Cerebellar cortex (tissue), 1 donor: ENCODE measurements at regions not wholly inside any gene's neighbourhood (a gene's known extent, or its start where the extent isn't known, plus 50 kb on each side); places are given as distances from the start of the nearest gene placed in this dataset.

Source experiments
- DNase-seq: peaks from one replicate; pipeline ENCODE4 v3.0.0-alpha.2; 2015; ENCODE audit warnings: low spot score

DNA sequence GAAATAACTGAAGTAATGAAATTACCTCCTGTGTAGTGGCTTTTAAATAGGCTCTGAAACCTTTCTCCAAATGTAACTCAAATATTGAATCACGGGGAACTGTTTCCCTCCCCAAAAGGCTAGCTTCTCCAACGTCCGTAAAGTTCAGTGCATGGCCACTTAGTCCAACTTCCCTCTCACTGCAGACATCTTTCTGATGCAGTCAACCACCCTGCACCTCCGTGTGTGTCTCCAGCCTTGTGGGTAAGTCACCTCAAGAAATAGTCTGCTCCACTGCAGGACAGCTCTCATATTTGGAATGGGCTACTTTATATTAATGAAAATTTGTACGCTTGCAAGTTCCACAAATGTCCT lies 152.5 kb upstream of the CYRIA start:
- no peak for DNase-seq

DNA sequence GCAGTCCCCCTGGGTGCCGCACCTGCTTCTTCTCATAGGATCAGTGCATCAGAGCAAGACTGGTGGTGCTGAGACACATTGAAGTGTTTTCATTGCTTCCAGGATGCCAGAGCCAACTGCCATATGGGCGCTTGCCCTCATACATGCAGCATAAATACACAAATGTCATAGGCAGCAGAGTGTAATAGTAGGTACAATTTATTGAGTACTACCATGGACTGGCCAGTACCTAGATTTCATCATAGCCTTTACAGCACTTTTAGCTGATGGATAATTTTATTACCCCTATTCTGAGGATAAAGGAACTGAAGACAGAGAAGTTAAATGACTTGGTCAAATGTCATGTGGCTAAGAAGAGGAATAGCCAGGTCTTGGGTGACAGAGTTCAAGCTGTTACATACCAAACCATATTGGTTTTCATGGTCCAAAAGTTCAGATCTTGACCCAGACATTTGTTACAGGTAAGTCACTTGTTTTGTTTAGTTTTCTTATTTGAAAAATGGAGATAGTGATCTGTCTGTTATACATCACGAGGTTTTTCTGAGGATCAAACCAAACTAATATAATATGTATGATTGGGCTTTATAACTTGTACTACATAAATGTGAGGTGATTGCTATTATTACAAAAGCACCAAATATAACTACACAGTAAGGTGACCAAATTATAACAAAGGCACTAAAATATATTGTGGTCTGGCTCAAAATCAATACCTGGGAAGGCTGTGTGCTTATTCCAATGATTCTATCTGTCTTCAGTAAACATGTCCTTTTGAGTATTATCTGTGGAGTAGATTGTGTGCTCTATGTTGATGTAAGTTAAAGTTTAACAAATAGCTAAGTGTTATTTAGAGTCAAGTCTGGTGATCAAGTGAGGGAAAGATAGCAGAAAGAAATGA lies 151.9 kb upstream of the CYRIA start:
- DNase-seq: peak; percentile 50

DNA sequence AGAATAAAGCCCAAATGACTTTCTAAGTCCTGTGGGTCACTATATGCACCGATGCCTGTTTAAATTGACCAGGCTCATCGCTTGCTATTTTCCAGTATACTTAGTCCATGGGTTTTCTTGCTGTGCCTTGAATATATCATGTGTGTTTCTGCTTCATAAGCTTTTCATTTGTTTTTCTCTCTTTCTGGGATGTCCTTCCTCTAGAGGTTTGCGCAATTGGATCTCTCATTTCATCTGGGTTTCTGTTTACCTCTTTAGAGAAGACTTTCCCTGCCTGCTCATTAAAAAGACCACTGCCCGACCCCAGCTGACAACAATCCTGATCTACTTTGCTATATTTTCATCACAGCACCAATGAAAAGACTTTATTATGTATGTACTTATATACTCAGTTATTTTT lies 150.9 kb upstream of the CYRIA start:
- no peak for DNase-seq

DNA sequence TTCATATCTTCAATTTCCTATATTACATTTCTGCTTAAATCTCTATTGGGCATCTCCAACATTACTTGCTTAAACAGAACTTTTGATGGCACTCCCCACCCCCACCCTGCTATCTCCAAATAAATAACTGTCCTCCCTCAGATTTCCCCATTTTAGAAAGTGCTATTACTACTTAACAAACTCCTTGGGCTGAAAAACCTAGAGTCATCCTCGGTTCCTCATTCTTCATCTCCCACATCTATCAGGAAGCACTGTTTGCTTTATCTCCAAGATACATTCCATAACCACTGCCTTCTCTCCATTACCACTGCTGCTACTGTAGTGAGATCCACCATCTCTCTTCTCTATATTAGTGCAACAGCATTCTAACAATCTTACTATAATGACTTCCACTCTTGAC lies 150.4 kb upstream of the CYRIA start:
- DNase-seq: no peak

DNA sequence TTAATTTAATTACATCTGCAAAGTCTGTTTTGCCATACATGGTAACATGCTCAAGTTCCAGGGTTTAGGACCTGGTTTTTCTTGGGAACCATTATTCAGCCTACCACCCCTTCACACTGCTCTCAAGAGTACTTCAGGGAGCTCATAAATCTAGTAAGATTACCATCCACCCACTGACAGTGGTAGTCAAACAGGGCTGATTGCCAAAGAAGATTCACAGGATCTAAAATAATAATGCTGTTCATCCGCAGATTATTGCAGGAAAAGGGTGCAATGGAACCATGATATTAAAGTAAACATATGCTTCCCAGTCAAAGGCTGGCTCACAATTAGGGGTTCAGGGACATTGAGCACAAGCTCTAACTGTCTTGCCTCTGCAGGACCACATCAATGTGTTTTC lies 148.0 kb upstream of the CYRIA start:
- no peak for DNase-seq

DNA sequence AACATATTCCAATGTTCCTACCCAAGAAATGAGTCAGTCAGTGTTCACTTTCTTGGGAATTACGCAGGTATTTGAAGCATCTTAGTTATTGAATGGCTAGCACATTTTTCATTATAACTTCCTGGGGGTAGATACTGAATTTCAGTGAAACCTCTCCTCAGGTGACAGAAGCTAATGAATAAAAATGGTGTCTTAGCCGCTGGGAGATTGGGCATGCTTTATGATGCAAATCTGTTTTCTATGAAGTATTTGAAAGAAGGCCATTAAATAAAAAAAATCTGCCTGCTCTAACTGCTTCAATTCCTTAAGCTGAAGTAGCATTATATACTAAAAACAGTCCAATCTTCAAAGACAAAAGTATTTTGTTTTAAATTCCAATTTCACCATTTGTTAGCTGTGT lies 132.8 kb upstream of the CYRIA start:
- no peak for DNase-seq

DNA sequence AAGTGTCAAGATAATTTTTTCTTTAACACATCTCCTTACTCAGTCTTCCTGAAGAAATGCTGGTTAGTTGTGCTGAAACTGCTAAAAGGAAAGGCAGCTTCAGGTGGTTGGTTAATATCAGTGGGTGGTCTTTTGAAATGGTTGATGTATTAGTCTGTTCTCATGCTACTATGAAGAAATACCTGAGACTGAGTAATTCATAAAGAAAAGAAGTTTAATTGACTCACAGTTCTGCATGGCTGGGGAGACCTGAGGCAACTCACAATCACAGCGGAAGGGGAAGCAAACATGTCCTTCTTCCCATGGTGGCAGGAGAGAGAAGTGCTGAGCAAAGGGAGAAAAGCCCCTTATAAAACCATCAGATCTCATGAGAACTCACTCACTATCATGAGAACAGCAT lies 125.9 kb upstream of the CYRIA start:
- no peak for DNase-seq

DNA sequence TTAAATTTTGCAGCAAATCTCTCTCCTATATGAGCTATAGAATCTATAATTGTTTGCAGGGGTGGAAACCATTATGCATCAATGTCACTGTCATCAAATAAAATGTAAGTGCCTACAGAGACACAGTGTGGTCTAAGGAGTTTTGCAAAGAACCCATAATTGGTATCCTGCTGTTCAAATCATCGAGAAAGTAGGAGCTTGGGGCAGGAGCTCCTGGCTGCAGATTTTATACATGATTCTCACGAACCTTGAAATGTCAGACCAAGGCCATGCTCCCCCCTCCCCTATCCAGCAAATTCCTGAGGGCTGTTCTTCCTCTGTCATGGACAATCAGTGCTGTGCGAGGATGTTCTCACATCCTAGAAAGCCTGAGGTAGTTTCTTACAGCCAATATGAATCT lies 119.5 kb upstream of the CYRIA start:
- DNase-seq: no peak

DNA sequence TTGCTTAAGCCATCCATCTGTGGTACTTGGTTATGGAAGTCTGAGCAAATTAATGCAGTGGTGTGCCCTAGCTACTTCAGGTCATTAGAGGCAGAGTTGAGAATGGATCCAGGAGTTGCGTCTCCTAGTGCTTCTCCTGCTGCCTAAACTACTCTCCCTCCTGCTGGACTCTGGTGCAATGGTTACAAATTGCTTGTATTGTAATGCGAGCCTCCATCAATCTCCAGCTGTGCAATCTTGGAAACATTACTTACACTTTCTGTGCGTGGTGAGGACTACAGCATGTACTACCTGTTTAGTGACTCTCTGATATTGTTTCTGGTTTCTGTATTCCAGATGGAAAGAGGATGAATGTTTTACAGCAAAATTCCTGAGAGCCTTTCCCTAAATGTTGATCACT lies 119.0 kb upstream of the CYRIA start:
- no peak for DNase-seq

DNA sequence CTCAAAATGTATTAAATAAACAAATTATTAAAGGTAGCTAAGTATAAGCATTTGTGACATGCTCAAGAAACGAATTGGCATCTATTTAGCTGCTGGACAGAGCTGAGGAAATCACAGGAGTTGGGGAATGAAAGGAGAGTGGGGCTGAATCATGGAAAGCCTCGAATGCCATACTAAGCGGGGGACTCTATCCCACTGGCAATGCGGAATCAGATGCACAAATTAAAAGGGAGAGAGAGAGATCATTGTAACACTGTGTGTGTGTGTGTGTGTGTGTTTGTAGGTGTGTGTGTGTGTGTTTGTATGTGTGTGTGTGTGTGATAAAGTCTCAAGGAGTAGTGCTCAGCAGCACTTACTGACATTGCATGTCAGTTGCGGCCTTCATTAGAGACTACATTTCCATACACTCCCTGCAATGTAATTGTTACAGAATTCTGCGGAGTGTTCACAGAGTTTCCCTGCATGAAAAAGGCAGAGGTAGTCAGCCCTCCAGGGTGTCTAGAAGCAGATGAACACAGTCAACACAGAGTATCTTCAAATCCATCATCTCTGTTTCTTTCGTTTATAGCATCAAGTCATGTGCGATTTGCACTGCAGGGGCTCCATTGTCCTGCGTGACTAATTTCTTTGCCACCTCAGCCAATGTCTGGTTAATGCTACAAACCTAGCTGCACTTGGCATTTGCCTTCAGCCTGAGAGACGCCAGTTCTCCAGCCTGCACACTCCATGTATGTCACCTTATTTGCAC lies 111.7 kb upstream of the CYRIA start:
- peak; percentile 9 for DNase-seq

DNA sequence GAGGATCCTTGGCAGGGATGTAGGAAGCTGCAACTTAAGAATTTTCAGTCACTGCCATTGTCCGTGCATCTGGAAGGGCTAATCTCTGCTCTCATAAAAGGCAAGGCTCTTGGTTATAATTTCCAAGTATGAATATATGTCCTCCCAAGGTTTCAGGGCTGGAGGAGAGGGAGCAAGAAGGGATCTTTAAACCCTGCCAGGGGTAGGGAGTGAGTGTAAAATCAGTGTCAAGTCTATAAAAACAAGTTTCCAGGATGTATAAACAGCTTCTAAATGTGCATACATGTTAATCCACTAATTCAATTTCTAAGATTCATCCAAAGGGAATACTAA lies 110.2 kb upstream of the CYRIA start:
- DNase-seq: no peak

DNA sequence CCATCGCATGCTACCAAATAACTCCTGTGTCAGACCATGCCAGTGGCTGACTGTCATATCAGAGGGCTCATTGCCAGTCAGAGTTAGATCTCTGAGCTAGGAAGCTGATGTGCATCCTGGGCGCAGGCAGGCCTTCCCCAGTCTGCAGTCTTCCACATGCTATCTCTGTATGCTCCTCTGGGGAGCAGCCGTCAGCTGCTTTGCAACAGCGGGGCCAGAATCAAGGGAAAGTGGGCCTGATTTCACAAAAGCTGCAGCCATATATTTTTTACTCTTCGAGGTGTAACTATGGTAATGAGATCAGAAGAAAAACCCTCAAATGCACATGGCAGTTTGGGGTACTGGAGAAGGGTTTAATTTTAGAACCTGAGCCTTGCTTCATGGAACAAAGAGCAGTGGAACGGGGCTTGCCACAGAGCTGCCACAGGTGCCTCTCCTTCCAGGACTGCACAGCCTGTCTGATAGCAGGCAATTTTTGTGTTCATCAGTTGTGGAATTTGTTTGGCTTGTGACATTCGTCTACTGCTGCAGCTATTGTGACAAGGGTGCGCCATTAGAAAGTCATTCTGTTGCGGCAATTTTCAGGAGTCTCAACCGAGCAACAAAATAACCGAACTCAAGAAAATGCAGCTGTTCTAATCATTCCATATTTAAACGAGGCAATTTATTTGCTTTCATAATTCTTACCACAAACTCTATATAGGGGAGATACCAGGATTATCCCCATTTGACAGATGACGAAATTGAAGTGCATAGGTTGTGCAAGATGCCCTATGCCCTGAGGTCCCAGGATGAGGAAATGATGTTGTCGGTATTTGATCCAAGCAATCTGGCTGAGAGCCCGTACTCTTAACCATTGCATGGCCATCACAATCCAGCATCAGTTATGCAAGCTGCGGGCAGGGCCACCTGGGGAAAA lies 109.6 kb upstream of the CYRIA start:
- peak; percentile 49 for DNase-seq

DNA sequence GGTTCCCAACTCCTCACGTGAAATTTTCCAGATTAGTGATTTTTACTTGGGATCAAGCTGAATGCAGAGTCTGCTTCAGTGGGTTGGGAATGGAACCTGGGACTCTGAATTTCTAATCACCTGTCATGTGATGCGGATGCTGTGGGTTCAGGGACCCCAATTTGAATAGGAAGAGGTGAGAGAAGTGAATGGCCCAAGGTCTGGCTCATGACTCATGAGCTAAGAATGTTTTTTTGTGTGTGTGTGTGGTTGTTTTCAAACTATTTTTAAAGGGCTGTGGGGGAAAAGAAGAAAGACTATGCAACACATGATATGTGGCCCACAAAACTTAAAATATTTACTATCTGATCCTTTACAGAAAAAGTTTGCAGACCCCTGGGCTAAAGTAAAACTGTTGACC lies 108.5 kb upstream of the CYRIA start:
- DNase-seq: no peak

DNA sequence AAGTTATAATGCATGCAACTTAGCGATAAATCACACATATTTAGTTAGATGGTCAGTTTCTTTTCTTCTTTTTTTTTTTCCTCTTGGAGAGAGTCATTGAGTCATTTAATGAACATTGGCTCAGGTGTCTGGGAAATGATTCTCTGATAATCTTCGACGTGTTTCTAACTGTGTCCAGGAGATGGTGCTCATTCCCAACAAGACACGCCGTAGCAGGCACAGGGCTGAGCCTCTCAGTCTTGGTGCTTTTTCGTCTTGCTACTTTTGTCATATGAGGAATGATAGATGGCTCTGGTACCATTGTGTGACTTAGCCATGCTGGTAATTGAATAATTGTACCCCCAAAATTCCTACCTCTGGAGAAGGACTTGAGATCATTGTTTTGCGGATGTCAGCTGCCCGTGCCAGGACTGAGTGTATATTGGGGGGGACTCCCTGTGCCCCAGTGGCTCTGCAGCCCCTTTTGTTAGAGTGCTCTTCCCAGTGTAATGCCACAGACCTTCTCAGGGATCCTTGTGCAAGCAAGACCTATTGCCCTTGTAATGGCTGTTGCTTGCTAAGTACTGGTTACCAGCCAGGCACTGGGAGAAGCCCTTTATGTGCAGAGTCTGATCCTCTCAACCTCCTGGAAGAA lies 107.6 kb upstream of the CYRIA start:
- peak; percentile 72 for DNase-seq

DNA sequence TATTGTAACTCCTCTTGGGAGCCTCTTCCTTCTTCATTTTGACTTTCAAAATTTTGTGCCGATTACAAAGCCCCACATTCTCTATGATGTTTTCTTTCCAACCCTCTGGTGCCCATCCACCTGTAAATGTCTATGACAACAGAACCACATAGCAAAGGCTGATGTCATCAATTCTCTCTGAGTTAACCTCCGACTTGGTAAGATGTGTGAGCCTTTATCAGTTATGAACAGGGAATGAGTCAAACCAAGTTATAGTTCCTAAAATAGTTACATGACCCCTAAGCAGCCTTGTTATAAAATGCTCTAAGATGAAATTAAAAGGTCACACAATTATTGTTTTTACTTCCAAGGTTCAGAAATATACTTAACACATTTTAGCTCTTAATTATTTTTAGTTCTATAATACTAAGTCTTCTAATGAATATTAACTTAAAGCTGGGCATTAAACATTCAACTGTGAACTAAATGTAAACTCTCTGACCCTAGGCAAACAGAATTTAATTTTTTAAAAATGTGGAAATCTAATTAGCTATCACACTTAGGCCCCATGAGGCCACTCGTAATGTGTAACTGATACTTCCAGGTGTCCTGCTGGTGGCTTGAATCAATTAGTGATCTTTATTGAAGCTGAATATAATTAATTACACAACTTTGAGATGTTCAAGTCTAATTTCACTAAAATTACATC lies 102.3 kb upstream of the CYRIA start:
- no peak for DNase-seq

DNA sequence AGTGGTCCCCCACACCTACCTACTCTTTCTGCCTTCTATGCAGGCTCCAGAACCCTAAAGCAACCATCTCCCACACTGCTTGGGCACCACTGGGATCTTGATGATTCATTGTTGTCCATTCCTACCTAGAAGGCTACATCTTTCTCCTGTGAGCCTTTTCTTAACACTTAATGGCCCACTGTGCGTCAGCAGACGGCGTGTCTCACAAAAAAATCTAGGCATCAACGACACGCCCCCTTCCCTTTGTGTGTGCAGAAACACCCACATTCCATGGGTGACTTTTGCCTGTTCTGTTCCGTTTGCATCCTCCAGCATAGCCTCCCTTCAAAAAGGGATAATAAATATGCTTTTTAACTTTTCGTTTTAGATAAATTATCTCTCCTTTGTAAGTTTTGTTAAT lies 99.7 kb upstream of the CYRIA start:
- no peak for DNase-seq

DNA sequence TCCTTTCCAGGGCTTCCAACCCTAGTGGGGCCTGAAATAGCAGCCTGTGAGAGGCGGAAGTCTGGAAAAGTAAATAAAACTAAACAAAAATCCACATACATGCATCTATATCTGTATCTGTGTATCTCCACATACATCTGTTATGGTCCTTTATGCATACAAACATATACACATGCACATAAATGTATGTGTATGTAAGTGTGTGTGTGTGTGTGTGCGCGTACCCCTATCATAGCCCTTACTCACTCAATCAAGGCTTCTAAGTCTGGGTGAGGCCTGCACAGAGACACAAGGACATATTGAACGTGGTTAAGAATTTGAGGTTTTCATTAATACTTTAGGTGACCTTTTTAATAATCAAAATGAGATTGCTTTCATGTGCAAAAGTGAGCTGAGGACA lies 98.9 kb upstream of the CYRIA start:
- no peak for DNase-seq

DNA sequence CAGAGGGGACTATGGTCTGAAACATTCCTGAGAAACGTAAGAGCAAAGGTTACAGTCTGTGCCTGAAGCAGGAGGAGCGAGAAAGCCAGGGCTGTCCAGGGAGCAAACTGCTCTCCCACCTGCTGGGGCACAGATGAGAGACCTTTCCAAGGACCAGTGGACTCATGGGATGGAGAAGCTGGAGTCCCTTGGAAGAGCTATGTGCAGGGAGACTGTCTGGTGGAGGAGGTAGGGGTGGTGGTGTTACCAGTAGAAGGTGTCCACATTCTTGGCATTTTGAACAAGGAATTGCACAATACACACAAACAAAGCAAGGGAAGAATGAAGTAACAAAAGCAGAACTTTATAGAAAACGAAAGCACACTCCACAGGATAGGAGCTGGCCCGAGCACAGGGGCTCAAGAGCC lies 97.9 kb upstream of the CYRIA start:
- DNase-seq: no peak

DNA sequence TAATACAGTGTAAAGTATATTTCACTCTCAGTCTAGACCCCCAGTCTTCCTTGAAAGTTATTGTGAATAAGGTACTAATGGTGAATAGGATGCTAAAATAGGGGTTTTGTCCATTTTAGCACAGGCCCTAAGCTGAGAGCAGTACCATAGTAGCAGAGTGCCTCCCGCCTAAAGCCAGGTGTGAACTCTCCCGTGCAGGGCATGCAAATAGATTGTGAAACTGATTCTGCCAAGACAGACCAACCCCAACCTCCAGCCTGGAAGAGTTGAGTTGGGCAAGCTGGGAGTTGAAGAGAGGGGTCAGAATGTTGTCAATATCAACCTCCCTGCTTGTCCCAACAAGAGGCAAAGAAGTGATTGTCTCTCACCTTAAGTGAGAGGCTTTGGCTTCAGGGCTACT lies 97.4 kb upstream of the CYRIA start:
- DNase-seq: no peak

DNA sequence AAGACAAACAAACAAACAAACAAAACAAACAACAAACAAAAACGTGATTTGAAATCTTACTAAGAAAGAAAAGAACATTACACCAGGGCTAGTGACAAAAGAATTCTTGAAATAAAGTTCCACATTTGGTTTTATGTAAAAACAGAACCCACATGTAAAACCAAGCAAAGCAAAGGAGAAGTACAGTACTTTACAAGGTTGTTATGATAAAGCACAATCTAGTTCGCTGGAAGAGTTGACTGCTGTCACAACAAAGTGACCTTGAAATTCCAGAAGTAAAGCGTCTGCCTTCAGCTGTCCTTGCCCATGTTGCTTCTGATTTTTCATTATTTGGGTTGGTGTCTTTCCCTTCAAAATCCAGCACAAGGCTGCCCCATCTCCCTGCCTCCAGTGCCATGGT lies 94.8 kb upstream of the CYRIA start:
- DNase-seq: no peak

DNA sequence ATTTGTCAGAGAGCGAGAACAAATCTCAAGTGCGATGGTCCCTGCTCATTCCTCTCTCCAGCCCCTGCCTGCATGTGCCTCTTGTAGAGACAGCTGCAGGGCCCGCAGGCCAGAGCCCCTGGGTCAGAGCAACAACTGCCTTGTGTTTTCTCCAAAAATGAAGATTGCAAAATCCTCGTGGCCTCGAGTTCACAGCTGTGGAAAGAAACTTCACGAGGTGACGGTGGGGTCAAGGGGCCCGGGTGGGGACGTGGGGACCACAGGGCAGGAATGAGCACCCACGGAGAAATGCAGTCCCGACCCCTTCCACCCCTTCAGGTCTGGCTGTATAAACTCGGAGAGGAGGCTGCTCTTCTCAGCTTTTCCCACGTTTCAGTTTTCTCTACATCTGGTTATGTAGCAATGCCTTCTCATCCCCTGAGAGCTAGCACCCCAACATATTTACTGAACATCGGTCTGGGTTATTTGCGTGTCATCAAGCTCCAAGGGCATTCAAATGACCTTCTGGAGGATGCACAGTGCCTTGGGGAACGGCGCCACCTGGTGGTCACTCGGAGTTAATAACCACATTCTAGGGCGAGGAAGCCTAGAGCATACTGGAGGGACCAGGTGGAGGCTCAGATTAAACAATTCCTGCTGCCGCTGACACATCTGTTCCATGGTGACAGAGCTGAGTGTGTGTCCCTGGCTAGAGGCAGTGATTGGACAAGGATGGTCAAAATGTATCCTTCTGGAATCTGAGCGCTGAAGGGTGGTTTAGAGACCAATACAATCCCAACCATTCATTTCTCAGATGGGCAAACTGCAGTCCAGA lies 91.4 kb upstream of the CYRIA start:
- peak; percentile 80 for DNase-seq
